ENCODE measurements at regions not wholly inside any gene's neighbourhood (a gene's known extent, or its start where the extent isn't known, plus 50 kb on each side); places are given as distances from the start of the nearest gene placed in this dataset.

- Histone ChIP-seq H3K9me2 (ENCODE audit: insufficient read depth, low read length) (no peaks in the 10 kb centered on the region), H3K27me3 (ENCODE audit: insufficient read depth, low read depth, low read length) (no peaks in the 10 kb centered on the region), H3K4me3 (ENCODE audit: low read length) (no peak overlapping the region), H3K27ac (ENCODE audit: low read length) (no peak overlapping the region), H3K36me3 (ENCODE audit: insufficient read depth, low read length) (no peaks in the 10 kb centered on the region), H3K9ac (ENCODE audit: low read length) (no peak overlapping the region), H3K4me2 (ENCODE audit: low read length) (no peak overlapping the region), H3K9me3 (ENCODE audit: low read length) (no peaks in the 10 kb centered on the region), H3K79me2 (replicated peaks; ENCODE audit: insufficient read depth, low read length) (no peaks in the 10 kb centered on the region), H4K20me1 (ENCODE audit: insufficient read depth) (no peaks in the 10 kb centered on the region), H2AFZ (ENCODE audit: low read depth, low read length) (no peak overlapping the region), H3F3A (ENCODE audit: insufficient read depth, low read length, poor library complexity, severe bottlenecking) (no peaks in the 10 kb centered on the region)
- TF ChIP-seq TAF1 (IDR thresholded peaks at IDR 0.05; ENCODE audit: low read depth) (no peak), RAD21 (conservative IDR thresholded peaks at IDR 0.05) (no peak), EZH2 (IDR thresholded peaks at IDR 0.05; ENCODE audit: borderline replicate concordance, insufficient read depth, low read length, poor library complexity, severe bottlenecking) (no peak), MXI1 (conservative IDR thresholded peaks at IDR 0.05; ENCODE audit: poor library complexity, severe bottlenecking) (no peak), SMC3 (conservative IDR thresholded peaks at IDR 0.05; ENCODE audit: poor library complexity) (no peak), POLR2AphosphoS5 (IDR thresholded peaks at IDR 0.05) (no peak), EP300 (conservative IDR thresholded peaks at IDR 0.05; ENCODE audit: poor library complexity, severe bottlenecking) (no peak)
- TF ChIP-seq, protein P1, sequence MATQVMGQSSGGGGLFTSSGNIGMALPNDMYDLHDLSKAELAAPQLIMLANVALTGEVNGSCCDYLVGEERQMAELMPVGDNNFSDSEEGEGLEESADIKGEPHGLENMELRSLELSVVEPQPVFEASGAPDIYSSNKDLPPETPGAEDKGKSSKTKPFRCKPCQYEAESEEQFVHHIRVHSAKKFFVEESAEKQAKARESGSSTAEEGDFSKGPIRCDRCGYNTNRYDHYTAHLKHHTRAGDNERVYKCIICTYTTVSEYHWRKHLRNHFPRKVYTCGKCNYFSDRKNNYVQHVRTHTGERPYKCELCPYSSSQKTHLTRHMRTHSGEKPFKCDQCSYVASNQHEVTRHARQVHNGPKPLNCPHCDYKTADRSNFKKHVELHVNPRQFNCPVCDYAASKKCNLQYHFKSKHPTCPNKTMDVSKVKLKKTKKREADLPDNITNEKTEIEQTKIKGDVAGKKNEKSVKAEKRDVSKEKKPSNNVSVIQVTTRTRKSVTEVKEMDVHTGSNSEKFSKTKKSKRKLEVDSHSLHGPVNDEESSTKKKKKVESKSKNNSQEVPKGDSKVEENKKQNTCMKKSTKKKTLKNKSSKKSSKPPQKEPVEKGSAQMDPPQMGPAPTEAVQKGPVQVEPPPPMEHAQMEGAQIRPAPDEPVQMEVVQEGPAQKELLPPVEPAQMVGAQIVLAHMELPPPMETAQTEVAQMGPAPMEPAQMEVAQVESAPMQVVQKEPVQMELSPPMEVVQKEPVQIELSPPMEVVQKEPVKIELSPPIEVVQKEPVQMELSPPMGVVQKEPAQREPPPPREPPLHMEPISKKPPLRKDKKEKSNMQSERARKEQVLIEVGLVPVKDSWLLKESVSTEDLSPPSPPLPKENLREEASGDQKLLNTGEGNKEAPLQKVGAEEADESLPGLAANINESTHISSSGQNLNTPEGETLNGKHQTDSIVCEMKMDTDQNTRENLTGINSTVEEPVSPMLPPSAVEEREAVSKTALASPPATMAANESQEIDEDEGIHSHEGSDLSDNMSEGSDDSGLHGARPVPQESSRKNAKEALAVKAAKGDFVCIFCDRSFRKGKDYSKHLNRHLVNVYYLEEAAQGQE (IDR thresholded peaks at IDR 0.05; ENCODE audit: borderline replicate concordance): no peak
- TF ChIP-seq, protein P2, sequence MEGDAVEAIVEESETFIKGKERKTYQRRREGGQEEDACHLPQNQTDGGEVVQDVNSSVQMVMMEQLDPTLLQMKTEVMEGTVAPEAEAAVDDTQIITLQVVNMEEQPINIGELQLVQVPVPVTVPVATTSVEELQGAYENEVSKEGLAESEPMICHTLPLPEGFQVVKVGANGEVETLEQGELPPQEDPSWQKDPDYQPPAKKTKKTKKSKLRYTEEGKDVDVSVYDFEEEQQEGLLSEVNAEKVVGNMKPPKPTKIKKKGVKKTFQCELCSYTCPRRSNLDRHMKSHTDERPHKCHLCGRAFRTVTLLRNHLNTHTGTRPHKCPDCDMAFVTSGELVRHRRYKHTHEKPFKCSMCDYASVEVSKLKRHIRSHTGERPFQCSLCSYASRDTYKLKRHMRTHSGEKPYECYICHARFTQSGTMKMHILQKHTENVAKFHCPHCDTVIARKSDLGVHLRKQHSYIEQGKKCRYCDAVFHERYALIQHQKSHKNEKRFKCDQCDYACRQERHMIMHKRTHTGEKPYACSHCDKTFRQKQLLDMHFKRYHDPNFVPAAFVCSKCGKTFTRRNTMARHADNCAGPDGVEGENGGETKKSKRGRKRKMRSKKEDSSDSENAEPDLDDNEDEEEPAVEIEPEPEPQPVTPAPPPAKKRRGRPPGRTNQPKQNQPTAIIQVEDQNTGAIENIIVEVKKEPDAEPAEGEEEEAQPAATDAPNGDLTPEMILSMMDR (IDR thresholded peaks at IDR 0.05; ENCODE audit: poor library complexity, severe bottlenecking): no peak
These were observed 59.7 kb upstream of the LMO1 start for GRCh38 chr11:8323161-8323935.

- Histone ChIP-seq H3K9me3 (ENCODE audit: low read length) (no peaks in the 10 kb centered on the region), H3K9ac (ENCODE audit: low read length) (no peak overlapping the region), H3F3A (ENCODE audit: insufficient read depth, low read length, poor library complexity, severe bottlenecking) (no peaks in the 10 kb centered on the region), H3K27ac (ENCODE audit: low read length) (no peak overlapping the region), H3K79me2 (replicated peaks; ENCODE audit: insufficient read depth, low read length) (no peaks in the 10 kb centered on the region), H3K9me2 (ENCODE audit: insufficient read depth, low read length) (no peaks in the 10 kb centered on the region), H2AFZ (ENCODE audit: low read depth, low read length) (no peak overlapping the region), H3K4me2 (ENCODE audit: low read length) (no peak overlapping the region), H3K4me3 (ENCODE audit: low read length) (no peak overlapping the region), H3K27me3 (ENCODE audit: insufficient read depth, low read depth, low read length) (no peaks in the 10 kb centered on the region), H3K36me3 (ENCODE audit: insufficient read depth, low read length) (no peaks in the 10 kb centered on the region), H4K20me1 (ENCODE audit: insufficient read depth) (no peaks in the 10 kb centered on the region)
- TF ChIP-seq EZH2 (IDR thresholded peaks at IDR 0.05; ENCODE audit: borderline replicate concordance, insufficient read depth, low read length, poor library complexity, severe bottlenecking) (no peak), POLR2AphosphoS5 (IDR thresholded peaks at IDR 0.05) (no peak), EP300 (conservative IDR thresholded peaks at IDR 0.05; ENCODE audit: poor library complexity, severe bottlenecking) (no peak), MXI1 (conservative IDR thresholded peaks at IDR 0.05; ENCODE audit: poor library complexity, severe bottlenecking) (no peak), TAF1 (IDR thresholded peaks at IDR 0.05; ENCODE audit: low read depth) (no peak)
These were observed 58.2 kb upstream of the LMO1 start for GRCh38 chr11:8321876-8322275.
